GM12878 (cell line): ENCODE measurements at regions not wholly inside any gene's neighbourhood (a gene's known extent, or its start where the extent isn't known, plus 50 kb on each side); places are given as distances from the start of the nearest gene placed in this dataset.

Experiments
- TAF1 ChIP-seq: IDR thresholded peaks from 2 replicates; pipeline ENCODE4 v1.6.1; 2011; ENCODE audit warnings: mild to moderate bottlenecking, low read depth, low read length, borderline replicate concordance
- TF ChIP-seq, protein P1 (sequence below), 3 experiments: IDR thresholded peaks in 2 of 3; conservative IDR thresholded peaks in 1 of 3; 2 replicates each; pipeline ENCODE4 v1.5.1; 2011; ENCODE audit warnings: low read depth in 3 of 3, low read length in 3 of 3, mild to moderate bottlenecking in 3 of 3, control low read depth in 2 of 3, moderate library complexity in 2 of 3, inconsistent platforms in 1 of 3, mixed read lengths in 1 of 3; ENCODE audit not compliant: control insufficient read depth in 2 of 3, insufficient read depth in 1 of 3; ENCODE audit errors: extremely low read depth in 1 of 3
- TF ChIP-seq, protein P2 (sequence below): IDR thresholded peaks from 2 replicates; pipeline ENCODE4 v1.6.1; 2012; ENCODE audit warnings: low read depth, low read length, improper control_type of control experiment

DNA sequence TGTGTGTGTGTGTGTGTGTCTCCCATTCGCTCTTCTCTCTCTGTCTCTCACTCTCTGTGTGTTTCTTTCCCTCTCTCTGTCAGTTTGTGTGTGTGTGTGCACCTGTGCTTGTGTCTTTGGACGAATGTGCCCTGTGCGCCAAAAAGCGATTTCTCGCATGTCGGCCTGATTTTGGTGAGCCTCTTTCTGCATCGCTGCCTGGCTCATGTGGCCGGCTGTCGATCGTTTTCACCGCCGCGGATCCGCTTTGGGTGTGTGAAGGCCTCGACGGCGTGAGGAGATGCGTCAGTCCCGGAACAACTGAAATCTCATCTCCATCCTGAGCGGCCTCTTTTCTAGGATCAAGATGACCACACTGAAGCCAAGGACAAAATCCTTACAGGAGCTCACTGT lies 609.0 kb downstream of the KCNJ18 start:
- TF ChIP-seq TAF1, result no peak
- TF ChIP-seq, protein P1, sequence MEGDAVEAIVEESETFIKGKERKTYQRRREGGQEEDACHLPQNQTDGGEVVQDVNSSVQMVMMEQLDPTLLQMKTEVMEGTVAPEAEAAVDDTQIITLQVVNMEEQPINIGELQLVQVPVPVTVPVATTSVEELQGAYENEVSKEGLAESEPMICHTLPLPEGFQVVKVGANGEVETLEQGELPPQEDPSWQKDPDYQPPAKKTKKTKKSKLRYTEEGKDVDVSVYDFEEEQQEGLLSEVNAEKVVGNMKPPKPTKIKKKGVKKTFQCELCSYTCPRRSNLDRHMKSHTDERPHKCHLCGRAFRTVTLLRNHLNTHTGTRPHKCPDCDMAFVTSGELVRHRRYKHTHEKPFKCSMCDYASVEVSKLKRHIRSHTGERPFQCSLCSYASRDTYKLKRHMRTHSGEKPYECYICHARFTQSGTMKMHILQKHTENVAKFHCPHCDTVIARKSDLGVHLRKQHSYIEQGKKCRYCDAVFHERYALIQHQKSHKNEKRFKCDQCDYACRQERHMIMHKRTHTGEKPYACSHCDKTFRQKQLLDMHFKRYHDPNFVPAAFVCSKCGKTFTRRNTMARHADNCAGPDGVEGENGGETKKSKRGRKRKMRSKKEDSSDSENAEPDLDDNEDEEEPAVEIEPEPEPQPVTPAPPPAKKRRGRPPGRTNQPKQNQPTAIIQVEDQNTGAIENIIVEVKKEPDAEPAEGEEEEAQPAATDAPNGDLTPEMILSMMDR (IDR thresholded peaks at IDR 0.05 in 2 of 3, conservative IDR thresholded peaks at IDR 0.05 in 1 of 3; ENCODE audit: control insufficient read depth in 2 of 3, extremely low read depth in 1 of 3, insufficient read depth in 1 of 3, low read depth in 3 of 3, low read length in 3 of 3), result no peak
- TF ChIP-seq, protein P2, sequence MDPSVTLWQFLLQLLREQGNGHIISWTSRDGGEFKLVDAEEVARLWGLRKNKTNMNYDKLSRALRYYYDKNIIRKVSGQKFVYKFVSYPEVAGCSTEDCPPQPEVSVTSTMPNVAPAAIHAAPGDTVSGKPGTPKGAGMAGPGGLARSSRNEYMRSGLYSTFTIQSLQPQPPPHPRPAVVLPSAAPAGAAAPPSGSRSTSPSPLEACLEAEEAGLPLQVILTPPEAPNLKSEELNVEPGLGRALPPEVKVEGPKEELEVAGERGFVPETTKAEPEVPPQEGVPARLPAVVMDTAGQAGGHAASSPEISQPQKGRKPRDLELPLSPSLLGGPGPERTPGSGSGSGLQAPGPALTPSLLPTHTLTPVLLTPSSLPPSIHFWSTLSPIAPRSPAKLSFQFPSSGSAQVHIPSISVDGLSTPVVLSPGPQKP, result no peak
